ENCODE measurements at regions not wholly inside any gene's neighbourhood (a gene's known extent, or its start where the extent isn't known, plus 50 kb on each side); places are given as distances from the start of the nearest gene placed in this dataset.

DNA sequence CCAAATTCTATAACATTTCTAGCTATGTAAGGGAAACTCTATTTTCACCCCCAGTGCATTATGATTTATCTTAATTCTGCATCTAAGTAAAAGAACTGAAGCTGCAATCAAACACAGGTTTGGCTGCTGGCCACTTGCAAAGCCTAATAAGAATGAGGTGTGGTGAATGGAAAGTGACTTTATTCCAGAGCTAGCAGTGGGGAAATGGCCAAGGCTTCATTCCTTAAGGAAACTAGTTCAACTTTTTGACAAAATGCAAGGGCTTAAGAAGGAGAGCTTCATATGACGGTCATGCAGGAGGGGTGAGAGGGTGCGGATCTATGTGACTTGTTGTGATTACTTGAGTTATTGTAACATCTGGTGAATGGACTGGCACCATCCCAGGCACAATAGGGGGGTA, 1802.0 kb downstream of the SUCLG1 start:
- Histone ChIP-seq H3K27me3 (no peaks in the 10 kb centered on the region), H3K4me1 (no peaks in the 10 kb centered on the region), H3K4me3 (no peak overlapping the region), H3K27ac (no peak overlapping the region), H3K36me3 (no peaks in the 10 kb centered on the region), H3K9me3 (no peaks in the 10 kb centered on the region)
- TF ChIP-seq, protein P1, sequence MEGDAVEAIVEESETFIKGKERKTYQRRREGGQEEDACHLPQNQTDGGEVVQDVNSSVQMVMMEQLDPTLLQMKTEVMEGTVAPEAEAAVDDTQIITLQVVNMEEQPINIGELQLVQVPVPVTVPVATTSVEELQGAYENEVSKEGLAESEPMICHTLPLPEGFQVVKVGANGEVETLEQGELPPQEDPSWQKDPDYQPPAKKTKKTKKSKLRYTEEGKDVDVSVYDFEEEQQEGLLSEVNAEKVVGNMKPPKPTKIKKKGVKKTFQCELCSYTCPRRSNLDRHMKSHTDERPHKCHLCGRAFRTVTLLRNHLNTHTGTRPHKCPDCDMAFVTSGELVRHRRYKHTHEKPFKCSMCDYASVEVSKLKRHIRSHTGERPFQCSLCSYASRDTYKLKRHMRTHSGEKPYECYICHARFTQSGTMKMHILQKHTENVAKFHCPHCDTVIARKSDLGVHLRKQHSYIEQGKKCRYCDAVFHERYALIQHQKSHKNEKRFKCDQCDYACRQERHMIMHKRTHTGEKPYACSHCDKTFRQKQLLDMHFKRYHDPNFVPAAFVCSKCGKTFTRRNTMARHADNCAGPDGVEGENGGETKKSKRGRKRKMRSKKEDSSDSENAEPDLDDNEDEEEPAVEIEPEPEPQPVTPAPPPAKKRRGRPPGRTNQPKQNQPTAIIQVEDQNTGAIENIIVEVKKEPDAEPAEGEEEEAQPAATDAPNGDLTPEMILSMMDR (IDR thresholded peaks at IDR 0.05) = no peak
- TF ChIP-seq POLR2AphosphoS5 (IDR thresholded peaks at IDR 0.05) (no peak), POLR2A (IDR thresholded peaks at IDR 0.05) (no peak), EP300 (IDR thresholded peaks at IDR 0.05) (no peak)
- 71% methylated on average over 2 of the region's 2 CpGs for WGBS
- no peak for DNase-seq (ENCODE audit: low spot score in 2 of 2)

DNA sequence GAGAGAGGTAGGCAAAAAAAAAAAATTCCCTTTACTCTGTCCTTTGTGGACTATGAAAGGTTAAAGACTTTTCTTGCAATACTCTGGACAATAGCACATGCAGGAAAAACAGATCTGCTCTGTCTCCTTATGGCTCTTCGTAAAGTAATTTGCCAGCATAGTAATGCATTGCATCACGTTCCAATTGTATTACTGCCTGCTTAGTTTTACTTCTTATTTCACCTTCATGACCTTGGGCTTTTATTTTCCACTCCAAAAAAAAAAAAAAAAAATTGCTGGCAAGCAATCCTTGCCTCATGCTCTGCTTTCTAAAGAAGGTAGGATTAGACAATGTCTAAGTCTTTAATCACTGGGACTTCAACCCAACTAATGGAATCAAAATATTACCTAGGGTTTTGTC, 1802.7 kb downstream of the SUCLG1 start:
- Histone ChIP-seq H3K9me3 (no peaks in the 10 kb centered on the region), H3K27me3 (no peaks in the 10 kb centered on the region), H3K36me3 (no peaks in the 10 kb centered on the region), H3K4me1 (no peaks in the 10 kb centered on the region), H3K27ac (no peak overlapping the region), H3K4me3 (no peak overlapping the region)
- 53% methylated on average over 2 of the region's 2 CpGs for WGBS
- TF ChIP-seq EP300 (IDR thresholded peaks at IDR 0.05) = no peak
- TF ChIP-seq POLR2A (IDR thresholded peaks at IDR 0.05) = no peak
- no peak for TF ChIP-seq POLR2AphosphoS5 (IDR thresholded peaks at IDR 0.05)
- DNase-seq (ENCODE audit: low spot score in 2 of 2) = no peak

- no peak for DNase-seq (ENCODE audit: low spot score in 2 of 2)
- Histone ChIP-seq H3K27ac (no peak overlapping the region), H3K4me1 (no peaks in the 10 kb centered on the region), H3K36me3 (no peaks in the 10 kb centered on the region), H3K9me3 (no peaks in the 10 kb centered on the region), H3K4me3 (no peak overlapping the region), H3K27me3 (no peaks in the 10 kb centered on the region)
- TF ChIP-seq POLR2A (IDR thresholded peaks at IDR 0.05) (no peak), EP300 (IDR thresholded peaks at IDR 0.05) (no peak), POLR2AphosphoS5 (IDR thresholded peaks at IDR 0.05) (no peak)
- TF ChIP-seq, protein P1 (IDR thresholded peaks at IDR 0.05) = no peak
Measured at GRCh38 chr2:82652117-82652516, 1807.0 kb downstream of the SUCLG1 start.

DNA sequence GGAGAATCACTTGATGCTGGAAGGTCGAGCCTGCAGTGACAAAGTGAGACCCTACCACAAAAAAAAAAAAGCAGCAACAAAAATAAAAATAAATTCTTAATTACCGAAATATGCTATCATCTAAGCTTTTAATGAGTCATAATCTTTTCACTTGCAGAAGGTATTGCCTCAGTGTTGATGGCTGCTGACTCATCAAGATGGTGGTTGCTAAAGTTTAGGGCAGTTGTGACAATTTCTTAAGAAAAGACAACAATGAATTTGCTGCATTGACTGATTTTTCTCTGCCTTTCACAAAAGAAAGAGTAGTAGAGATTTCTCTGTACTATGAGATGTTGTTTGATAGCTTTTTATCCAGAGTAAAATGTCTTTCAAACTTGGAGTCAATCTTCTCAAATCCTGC, 1809.0 kb downstream of the SUCLG1 start:
- DNase-seq (ENCODE audit: low spot score in 2 of 2) = no peak
- TF ChIP-seq, protein P1 (IDR thresholded peaks at IDR 0.05) = no peak
- TF ChIP-seq POLR2A (IDR thresholded peaks at IDR 0.05) (no peak), POLR2AphosphoS5 (IDR thresholded peaks at IDR 0.05) (no peak), EP300 (IDR thresholded peaks at IDR 0.05) (no peak)
- Histone ChIP-seq H3K4me1 (no peaks in the 10 kb centered on the region), H3K36me3 (no peaks in the 10 kb centered on the region), H3K27me3 (no peaks in the 10 kb centered on the region), H3K9me3 (no peaks in the 10 kb centered on the region), H3K27ac (no peak overlapping the region), H3K4me3 (no peak overlapping the region)
- 76% methylated on average over 2 of the region's 2 CpGs for WGBS

GRCh38 chr2:82641598-82642180, 1817.4 kb downstream of the SUCLG1 start:
- WGBS = no CpG with 5 or more reads among the region's 2 CpGs
- H3K27me3 ChIP-seq = no peaks in the 10 kb centered on the region
- no peaks in the 10 kb centered on the region for H3K36me3 ChIP-seq
- H3K27ac ChIP-seq = no peak overlapping the region
- DNase-seq (ENCODE audit: low spot score in 2 of 2) = no peak
- TF ChIP-seq EP300 (IDR thresholded peaks at IDR 0.05) = no peak
- TF ChIP-seq, protein P1 (IDR thresholded peaks at IDR 0.05) = no peak
- no peak for TF ChIP-seq POLR2A (IDR thresholded peaks at IDR 0.05)
- TF ChIP-seq POLR2AphosphoS5 (IDR thresholded peaks at IDR 0.05) = no peak
- H3K4me1 ChIP-seq = no peaks in the 10 kb centered on the region
- no peaks in the 10 kb centered on the region for H3K9me3 ChIP-seq
- no peak overlapping the region for H3K4me3 ChIP-seq
